Suppressor macrophage treated with lipopolysaccharide for 4 hours (primary cell): ENCODE measurements at regions not wholly inside any gene's neighbourhood (a gene's known extent, or its start where the extent isn't known, plus 50 kb on each side); places are given as distances from the start of the nearest gene placed in this dataset.

ENCODE experiments used
- DNase-seq: peaks from one replicate; pipeline ENCODE4 v3.0.0-alpha.2; 2020

- DNase-seq: no peak
These were observed 126.7 kb upstream of the PRICKLE2 start for GRCh38 chr3:64351713-64352638.

- no peak for DNase-seq
These were observed 124.3 kb upstream of the PRICKLE2 start for GRCh38 chr3:64349551-64349950.

- DNase-seq: no peak
These were observed 120.1 kb upstream of the PRICKLE2 start for GRCh38 chr3:64345371-64345770.

- no peak for DNase-seq
These were observed 119.5 kb upstream of the PRICKLE2 start for GRCh38 chr3:64344721-64345207.

GRCh38 chr3:64343689-64344430, 118.6 kb upstream of the PRICKLE2 start:
- DNase-seq: no peak

- DNase-seq: no peak
These were observed 117.8 kb upstream of the PRICKLE2 start for GRCh38 chr3:64342940-64343688.

DNA sequence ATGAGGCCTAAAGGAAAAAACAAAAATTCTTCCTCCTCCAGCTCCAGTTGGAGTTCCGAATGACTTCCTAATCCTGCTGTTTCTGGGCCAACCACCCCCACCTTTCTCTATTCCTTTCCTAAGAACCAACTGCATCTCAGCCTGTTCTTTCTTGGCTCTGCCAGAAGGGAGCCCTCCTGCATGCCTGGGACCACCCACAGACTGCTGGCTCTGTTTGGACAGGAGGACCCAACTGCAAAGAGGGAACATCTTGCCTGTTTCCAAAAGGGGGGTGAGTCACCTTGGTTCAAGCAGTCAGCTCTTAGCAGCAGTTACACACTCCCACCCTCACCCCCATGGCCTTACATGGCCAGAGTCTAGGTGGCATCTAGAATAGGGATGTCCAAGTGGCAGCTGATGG, 116.0 kb upstream of the PRICKLE2 start:
- DNase-seq: no peak

DNA sequence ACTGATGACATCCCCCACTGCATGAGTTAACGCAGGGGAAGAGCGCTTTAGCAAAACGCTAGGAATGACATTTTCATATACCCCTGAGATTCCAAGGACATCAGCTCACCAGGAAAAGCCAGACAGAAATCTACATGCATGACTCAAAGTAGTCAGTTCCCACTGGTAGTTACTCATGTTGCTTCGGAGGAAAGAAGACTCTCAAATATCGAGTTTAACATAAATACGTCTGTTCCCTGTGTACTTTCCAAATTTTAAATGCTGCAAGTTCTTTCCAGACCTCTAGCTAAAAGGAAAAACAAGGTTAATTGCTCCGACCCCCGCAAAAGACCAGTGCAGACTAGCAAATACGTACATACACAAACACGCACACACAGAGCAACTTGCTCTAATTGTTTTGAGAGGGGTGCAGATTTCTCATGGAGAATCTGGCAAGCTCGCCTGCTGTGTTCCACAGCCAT, 115.4 kb upstream of the PRICKLE2 start:
- DNase-seq: no peak

- DNase-seq: no peak
These were observed 111.2 kb upstream of the PRICKLE2 start for GRCh38 chr3:64336488-64336887.

DNA sequence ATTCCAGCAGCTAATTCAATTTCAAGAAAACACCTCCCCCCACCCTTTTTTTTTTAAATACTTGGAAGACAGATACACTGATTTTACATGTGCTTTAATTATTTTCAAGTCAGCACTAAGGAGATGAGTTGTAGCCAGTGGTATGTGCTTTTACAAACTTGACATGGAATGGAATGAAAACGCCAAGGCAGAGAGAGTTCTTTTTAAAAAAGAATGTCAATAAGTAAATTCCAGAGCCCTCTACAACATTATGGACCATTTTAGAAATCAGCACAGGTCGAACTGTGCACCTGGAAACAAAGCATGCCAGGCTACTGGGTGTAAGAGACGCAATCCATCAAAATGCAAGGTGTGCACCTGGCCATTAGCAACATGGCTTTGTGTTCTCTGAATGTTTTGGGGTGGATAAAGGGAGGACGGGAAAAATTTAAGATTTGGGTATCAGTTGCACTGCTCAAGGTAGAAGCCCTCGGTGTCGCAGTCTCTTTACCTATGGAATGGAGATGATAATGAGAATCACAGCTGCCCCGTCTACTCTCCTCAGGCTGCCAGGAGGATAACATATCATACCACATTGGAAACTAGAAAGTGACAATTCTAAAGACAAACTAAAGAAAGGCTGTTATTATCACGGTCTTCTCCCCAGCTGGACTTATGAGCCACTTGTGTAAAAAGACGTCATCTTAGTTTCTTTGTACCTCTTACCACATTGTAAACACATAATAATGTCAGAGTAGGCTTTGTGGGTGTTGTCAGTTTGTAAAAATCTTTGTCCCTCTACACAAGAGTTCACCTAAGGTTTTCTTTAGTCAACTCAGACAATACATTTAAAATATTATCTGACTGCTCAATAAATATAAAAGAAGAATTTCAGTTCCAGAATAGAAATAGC, 107.4 kb upstream of the PRICKLE2 start:
- no peak for DNase-seq

DNA sequence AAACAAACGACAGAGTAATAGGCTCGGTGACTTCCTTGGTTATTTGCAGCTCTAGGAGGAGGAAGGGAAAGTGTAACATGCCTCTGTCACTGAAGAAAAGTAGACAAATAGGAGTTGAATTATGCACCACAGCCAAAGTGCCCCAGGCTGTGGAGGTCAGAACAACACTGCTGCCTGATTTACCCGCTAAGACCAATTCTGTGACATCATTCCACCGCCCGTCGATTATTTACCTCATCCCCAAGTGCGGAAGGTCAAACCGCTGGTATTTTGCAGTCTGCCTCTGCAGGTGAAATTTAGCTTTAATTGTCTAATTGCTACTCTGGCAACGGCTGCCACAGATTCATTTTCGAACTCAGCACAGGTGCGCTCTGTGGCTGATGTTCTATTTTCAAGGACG, 106.3 kb upstream of the PRICKLE2 start:
- no peak for DNase-seq

DNA sequence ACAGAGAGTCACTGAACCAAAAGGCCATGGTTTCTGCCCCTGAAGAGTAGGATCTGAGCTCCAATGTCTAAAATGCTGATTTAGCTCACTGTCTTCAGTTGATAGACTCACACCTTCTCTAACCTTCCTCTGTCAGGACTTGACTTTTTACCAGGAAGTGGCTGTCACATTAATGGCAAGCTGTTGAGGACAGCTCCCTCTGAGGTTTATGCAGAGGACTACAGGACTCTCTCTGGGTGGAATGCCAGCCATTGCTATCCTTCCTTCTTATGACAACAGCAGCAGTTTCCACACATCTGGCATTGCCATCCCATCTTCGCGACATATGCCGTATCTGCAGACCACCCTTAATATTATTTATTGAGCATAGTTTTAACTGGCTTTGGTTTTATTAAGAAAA, 103.8 kb upstream of the PRICKLE2 start:
- no peak for DNase-seq

DNA sequence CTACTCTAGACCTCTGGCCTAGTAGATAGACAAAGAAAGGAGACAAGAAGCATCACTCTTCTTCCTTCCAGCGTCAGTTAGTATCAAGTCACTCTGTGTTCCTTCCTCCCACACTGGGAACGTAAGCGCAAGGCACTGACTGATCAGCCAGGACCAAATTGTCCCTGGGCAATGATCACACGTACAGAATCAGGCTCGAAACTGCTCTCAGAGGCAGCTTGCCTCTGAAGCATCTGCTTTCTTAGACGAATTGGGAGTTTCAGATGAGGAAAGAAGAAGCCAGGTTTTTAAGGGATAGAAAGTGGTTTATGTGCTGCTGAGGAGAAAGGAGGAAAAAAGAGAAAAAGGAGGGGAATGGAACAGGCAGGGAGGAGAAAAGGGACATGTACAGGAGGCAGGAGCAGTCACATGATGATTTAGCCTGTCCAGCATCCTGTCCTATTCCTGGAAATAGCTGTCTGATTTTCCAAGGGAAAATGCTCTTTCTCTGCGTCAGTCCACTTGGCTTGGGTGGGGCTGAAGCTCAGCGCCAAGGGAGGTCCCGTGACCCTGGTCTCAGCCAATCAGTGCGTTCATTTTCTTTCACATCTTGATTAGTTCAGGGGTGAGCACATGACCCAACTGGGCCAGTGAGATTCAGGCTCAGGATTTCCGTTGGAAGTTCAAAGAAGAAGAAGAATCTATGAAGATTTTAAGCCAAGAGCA, 102.0 kb upstream of the PRICKLE2 start:
- no peak for DNase-seq

DNA sequence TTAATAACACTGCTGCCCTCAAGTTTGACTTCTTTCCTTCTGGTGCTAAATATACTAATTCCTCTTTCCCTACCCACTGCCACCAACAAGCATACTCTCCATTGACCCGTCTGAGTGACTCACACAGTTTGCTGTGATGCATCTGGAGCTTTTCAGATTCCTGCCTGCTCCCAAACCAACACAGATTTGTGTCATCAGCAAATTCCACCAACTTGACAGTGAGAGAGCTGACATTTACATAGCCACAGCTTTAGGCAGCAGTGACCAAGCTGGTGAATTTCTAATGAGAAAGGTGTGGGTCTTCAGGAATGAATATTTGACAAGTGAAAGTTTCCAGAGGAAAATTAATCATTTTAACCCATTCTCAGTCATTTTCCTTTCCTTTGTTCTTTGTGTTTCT, 96.5 kb upstream of the PRICKLE2 start:
- DNase-seq: no peak

DNA sequence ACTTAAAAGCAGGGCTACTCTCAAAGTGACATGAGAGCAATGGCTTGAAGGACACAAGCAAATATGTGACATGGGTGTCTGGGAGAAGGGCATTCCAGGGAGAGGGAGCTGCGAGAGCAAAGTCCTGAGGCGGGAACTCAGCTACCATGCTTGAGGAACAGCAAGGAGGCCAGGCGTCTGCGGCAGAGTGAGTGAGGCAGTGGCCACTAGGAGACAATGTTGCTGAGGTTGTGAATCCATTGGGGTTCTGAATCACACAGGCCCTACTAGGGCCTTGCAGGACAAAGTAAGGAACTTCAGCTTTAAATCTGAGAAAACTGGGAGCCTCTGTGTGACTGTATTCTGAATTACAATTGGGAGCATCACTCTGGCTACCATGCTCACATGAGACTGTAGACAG, 94.1 kb upstream of the PRICKLE2 start:
- DNase-seq: no peak

DNA sequence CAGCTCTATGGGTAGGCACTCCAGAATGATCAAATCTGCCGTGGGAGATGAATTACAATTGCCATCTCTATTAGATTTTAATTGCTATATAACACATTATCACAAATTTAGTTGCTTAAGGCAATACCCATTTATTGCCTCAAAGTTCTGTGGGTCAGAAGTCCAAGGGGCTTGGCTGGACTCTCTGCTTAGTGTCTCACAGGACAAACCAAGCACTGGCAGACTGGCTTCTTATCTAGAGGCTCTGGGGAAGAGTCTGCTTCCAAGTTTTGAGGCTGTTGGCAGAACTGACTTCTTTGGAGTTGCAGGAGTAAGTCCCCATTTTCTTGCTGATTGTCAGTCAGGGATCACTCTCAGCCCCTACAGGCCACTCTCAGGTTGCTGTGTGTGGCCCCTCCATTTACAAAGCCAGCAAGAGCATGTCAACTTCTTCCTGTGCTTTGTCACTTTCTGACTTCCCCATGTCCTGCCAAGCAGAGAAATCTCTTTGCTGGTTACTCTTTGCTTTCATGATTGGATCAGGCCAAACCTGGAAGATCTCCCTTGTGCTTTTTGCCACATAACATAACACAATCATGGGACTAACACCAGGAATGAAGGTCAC, 93.5 kb upstream of the PRICKLE2 start:
- DNase-seq: no peak

- no peak for DNase-seq
These were observed 92.7 kb upstream of the PRICKLE2 start for GRCh38 chr3:64318001-64318400.

- no peak for DNase-seq
These were observed 91.7 kb upstream of the PRICKLE2 start for GRCh38 chr3:64316971-64317370.

DNA sequence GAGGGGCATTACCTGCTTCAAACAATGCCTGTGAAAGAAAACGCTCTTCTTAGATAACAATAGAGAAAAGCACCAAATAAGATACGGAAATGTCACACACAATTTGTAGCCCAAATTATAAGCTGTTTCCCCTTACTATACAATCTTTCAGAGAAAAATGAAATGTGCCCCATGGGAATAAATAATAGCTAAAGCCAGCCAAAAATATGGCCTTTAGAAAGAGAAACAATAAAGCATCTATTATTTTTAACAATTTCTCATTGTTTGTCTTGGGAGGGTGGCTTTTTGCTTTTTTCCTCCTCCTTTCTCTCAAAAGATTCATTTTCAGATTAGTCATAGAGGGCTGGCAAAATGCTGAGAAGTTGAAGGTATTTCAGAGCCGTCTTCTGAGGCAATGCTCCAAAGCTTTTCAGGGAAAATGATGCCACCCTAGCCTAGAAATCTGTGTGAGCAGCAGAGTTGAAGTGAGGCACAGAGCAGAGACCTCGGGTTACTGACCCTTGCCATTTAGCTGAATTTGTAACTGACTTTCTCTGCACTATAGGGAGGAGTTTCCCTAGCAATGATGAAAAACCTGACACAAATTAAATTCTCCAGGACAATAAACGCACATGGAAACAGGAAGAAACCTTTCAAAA, 86.3 kb upstream of the PRICKLE2 start:
- DNase-seq: no peak

DNA sequence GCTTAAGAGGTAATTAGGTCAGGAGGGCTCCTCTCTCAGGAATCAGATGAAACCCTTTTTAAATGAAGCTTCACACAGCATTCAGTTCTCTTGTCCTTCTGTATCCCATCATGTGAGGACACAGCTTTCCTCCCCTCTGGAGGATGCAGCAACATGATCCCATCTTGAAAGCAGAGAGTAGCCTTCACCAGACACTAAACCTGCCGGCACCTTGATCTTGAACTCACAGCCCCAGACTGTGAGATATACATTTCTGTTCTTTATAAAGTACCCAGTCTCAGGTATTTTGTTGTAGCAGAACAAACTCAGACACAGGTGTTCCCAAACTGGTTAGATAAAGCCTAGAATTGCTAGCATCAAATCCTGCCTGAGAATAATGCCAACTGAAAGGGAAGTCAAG, 83.7 kb upstream of the PRICKLE2 start:
- DNase-seq: no peak

DNA sequence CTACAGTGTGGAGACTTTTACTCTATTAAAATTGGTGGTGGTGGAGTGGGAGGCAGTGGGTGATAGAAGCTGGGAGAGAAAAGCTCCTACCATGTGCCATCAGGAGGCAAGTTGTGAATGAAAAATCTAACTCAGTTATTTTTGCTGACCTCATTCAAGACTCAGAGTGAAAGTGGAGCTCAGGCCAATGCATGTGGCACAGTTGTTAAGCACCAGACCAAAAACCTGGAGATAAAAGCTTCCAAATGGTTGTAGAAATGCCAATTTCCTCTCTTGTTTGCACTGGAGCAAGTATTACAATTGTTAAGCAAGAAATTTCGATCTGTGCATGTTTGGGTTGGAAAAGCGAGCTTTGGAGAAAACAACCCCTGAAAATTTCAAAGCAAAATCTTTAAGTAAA, 81.5 kb upstream of the PRICKLE2 start:
- DNase-seq: no peak
